ENCODE measurements at regions not wholly inside any gene's neighbourhood (a gene's known extent, or its start where the extent isn't known, plus 50 kb on each side); places are given as distances from the start of the nearest gene placed in this dataset.

DNA sequence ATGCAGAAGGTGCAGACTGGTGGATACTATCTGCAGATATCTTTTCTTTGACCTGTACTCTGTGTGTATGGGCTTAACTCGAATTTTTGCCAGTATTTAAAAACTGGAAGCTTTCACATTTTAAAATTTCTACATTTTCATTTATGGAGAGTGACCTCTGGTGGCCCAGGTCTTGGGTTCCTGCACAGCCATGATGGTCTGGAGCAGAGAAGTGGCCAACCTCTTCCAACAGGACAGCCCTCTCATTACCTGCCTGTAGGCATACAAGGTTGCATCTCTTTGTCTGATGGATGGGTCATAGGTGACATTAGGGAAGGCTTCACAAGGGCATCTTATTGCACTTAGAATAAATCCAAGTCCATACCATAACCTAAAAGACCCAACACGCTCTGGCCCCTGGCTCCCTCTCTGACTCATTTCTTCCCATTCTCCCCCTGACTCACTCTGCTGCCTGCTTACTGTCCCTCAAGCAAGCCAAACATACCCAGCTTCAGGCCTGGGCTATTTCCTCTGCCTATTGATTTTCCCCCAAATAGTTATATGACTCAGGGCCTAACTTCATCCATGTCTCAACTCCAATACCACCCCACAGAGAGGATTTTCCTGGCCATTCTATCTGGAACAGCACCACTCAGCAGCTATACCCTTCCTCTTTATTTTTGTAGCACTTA is 113.3 kb upstream of the SLC1A3 start:
- BruUV-seq (replicated peaks), result no TSS peak
- ATAC-seq (no peak), DNase-seq (ENCODE audit: low read depth, low spot score) (no peak)
- ChIA-PET POLR2A (interaction anchor here (0.7 kb wide), 1 partner anchor 14 kb away, joined by 11 read pairs; no protein-coding TSS in a partner anchor), CTCF (no interaction called here)
- Histone ChIP-seq H3K4me3 (ENCODE audit: low read depth in 2 of 2, low read length in 2 of 2) (no peak overlapping the region), H3K27ac (ENCODE audit: low read length) (no peak overlapping the region), H3K4me1 (ENCODE audit: control insufficient read depth, insufficient read depth, low read length) (no peaks in the 10 kb centered on the region), H3K27me3 (ENCODE audit: control insufficient read depth, insufficient read depth, low read length) (no peaks in the 10 kb centered on the region), H3K9me3 (ENCODE audit: control insufficient read depth, insufficient read depth, low read depth, low read length) (no peaks in the 10 kb centered on the region), H3K36me3 (ENCODE audit: control insufficient read depth, insufficient read depth, low read length) (no peaks in the 10 kb centered on the region)
- in situ Hi-C loops (cut with HindIII; ENCODE audit: low pct_unique_long_range_greater_than_20kb, low sequenced_read_pairs), result no loop called here
- intact Hi-C loops (cut with micrococcal nuclease; ENCODE audit: unreplicated experiment), result no loop called here
- TF ChIP-seq, protein P1, sequence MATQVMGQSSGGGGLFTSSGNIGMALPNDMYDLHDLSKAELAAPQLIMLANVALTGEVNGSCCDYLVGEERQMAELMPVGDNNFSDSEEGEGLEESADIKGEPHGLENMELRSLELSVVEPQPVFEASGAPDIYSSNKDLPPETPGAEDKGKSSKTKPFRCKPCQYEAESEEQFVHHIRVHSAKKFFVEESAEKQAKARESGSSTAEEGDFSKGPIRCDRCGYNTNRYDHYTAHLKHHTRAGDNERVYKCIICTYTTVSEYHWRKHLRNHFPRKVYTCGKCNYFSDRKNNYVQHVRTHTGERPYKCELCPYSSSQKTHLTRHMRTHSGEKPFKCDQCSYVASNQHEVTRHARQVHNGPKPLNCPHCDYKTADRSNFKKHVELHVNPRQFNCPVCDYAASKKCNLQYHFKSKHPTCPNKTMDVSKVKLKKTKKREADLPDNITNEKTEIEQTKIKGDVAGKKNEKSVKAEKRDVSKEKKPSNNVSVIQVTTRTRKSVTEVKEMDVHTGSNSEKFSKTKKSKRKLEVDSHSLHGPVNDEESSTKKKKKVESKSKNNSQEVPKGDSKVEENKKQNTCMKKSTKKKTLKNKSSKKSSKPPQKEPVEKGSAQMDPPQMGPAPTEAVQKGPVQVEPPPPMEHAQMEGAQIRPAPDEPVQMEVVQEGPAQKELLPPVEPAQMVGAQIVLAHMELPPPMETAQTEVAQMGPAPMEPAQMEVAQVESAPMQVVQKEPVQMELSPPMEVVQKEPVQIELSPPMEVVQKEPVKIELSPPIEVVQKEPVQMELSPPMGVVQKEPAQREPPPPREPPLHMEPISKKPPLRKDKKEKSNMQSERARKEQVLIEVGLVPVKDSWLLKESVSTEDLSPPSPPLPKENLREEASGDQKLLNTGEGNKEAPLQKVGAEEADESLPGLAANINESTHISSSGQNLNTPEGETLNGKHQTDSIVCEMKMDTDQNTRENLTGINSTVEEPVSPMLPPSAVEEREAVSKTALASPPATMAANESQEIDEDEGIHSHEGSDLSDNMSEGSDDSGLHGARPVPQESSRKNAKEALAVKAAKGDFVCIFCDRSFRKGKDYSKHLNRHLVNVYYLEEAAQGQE (IDR thresholded peaks at IDR 0.05; ENCODE audit: insufficient read depth in 1 of 2, low read depth in 2 of 2, low read length in 1 of 2), result no peak
- TF ChIP-seq, protein P2, sequence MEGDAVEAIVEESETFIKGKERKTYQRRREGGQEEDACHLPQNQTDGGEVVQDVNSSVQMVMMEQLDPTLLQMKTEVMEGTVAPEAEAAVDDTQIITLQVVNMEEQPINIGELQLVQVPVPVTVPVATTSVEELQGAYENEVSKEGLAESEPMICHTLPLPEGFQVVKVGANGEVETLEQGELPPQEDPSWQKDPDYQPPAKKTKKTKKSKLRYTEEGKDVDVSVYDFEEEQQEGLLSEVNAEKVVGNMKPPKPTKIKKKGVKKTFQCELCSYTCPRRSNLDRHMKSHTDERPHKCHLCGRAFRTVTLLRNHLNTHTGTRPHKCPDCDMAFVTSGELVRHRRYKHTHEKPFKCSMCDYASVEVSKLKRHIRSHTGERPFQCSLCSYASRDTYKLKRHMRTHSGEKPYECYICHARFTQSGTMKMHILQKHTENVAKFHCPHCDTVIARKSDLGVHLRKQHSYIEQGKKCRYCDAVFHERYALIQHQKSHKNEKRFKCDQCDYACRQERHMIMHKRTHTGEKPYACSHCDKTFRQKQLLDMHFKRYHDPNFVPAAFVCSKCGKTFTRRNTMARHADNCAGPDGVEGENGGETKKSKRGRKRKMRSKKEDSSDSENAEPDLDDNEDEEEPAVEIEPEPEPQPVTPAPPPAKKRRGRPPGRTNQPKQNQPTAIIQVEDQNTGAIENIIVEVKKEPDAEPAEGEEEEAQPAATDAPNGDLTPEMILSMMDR (IDR thresholded peaks at IDR 0.05), result no peak
- TF ChIP-seq SIN3A (IDR thresholded peaks at IDR 0.05; ENCODE audit: borderline replicate concordance, insufficient read depth, low read depth, low read length), result no peak
- TF ChIP-seq TCF7L2 (IDR thresholded peaks at IDR 0.05; ENCODE audit: low read depth, low read length), result no peak
- TF ChIP-seq POLR2AphosphoS5 (IDR thresholded peaks at IDR 0.05; ENCODE audit: low read depth, low read length), result no peak

DNA sequence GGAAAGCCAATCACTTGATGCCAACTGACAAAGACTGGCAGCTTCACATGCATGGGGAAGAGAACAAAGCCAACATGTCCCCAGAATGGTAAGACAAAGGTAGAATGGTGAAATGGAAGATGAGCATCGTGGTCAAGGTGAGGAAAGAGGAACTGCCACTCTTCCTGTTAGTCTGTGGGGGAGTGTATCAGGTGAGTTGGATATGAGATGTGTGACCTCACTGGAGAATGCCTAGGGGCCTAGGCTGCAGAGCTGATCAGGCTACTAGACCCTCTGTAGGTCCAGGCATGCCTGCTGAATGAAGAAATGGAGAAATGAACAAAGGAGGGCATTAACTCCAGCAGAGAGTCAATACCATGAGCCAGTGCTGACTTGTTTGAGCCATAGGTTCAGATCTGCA is 112.4 kb upstream of the SLC1A3 start:
- CTCF ChIA-PET, result interaction anchor here (1.2 kb wide), 1 partner anchor 197 kb away, joined by 4 read pairs; no protein-coding TSS in a partner anchor
- intact Hi-C loops (cut with micrococcal nuclease; ENCODE audit: unreplicated experiment), result no loop called here
- no peak for ATAC-seq

More for the DNA sequence above, 112.4 kb upstream of the SLC1A3 start:
- TF ChIP-seq, protein P1 (IDR thresholded peaks at IDR 0.05; ENCODE audit: insufficient read depth in 1 of 2, low read depth in 2 of 2, low read length in 1 of 2), result no peak
- TF ChIP-seq SIN3A (IDR thresholded peaks at IDR 0.05; ENCODE audit: borderline replicate concordance, insufficient read depth, low read depth, low read length), result no peak
- no peak for TF ChIP-seq TCF7L2 (IDR thresholded peaks at IDR 0.05; ENCODE audit: low read depth, low read length)
- TF ChIP-seq, protein P2 (IDR thresholded peaks at IDR 0.05), result no peak
- no peak for TF ChIP-seq POLR2AphosphoS5 (IDR thresholded peaks at IDR 0.05; ENCODE audit: low read depth, low read length)
- H3K4me3 ChIP-seq (ENCODE audit: low read depth in 2 of 2, low read length in 2 of 2), result no peak overlapping the region
- no peaks in the 10 kb centered on the region for H3K27me3 ChIP-seq (ENCODE audit: control insufficient read depth, insufficient read depth, low read length)
- no peaks in the 10 kb centered on the region for H3K4me1 ChIP-seq (ENCODE audit: control insufficient read depth, insufficient read depth, low read length)
- no peak for DNase-seq (ENCODE audit: low read depth, low spot score)
- H3K27ac ChIP-seq (ENCODE audit: low read length), result no peak overlapping the region
- no peaks in the 10 kb centered on the region for H3K9me3 ChIP-seq (ENCODE audit: control insufficient read depth, insufficient read depth, low read depth, low read length)
- in situ Hi-C loops (cut with HindIII; ENCODE audit: low pct_unique_long_range_greater_than_20kb, low sequenced_read_pairs), result no loop called here
- POLR2A ChIA-PET, result no interaction called here
- no peaks in the 10 kb centered on the region for H3K36me3 ChIP-seq (ENCODE audit: control insufficient read depth, insufficient read depth, low read length)
- no TSS peak for BruUV-seq (replicated peaks)

Measured in Panc1 (cell line).